Anterior cingulate cortex (tissue), 58 donors: ENCODE measurements at regions not wholly inside any gene's neighbourhood (a gene's known extent, or its start where the extent isn't known, plus 50 kb on each side); places are given as distances from the start of the nearest gene placed in this dataset.
"Not testable (repeated sequence)": the region's sequence is repeated elsewhere in the genome, so short reads cannot be mapped to it uniquely, and the experiment has no call there.

Experiments
- DNase-seq, 58 donors: peaks; one replicate each; lab custom pipeline; 2025; lab: John Stamatoyannopoulos, UW

- DNase-seq, result no peak
Measured at GRCh38 chr13:109947006-109947405, 160.6 kb upstream of the IRS2 start.

DNA sequence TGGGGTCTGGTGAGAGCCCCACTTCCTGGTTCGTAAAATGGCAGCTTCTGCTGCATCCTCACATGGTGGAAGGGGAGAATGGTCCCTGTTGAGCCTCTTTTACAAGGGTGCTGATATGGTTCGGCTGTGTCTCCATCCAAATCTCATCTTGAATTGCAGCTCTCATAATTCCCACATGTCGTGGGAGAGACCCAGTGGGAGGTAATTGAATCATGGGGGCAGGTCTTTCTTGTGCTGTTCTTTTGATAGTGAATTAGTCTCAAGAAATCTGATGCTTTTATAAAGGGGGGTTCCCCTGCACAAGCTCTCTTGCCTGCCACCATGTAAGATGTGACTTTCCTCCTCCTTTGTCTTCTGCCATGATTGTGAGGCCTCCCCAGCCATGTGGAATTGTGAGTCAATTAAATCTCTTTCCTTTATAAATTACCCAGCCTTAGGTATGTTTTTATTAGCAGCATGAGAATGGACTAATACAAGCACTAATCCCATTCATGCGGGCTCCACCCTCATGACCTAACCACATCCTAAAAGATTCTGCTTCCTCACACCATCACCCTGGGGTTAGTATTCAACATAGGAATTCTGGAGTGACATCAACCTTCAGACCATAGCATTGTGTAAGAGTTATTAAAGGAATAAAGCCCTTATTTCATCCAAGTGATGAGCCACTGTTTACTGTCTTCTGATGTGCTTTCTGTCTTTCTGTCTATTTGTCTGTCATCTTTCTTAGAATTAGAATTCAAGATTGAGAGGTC lies 159.0 kb upstream of the IRS2 start:
- no peak for DNase-seq

DNA sequence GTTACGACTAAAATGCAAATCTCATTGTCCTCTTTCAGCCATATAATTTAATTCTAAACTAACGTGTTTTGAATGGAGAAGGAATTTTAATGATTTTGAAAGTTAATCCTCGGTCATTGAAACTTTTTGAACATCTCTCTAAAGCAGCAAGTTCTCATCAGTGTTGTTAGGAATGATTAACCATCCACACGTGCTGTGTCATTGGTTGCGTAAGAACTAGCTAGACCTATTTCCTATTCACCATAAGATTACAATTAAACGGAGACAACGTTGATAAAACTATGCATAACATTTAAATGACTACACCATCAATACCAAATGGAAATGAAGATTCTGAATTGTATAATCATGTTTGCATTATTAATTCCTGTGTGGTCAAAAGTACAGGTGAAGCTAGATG lies 155.6 kb upstream of the IRS2 start:
- DNase-seq, result no peak

- no peak for DNase-seq
Measured at GRCh38 chr13:109941221-109941620, 154.8 kb upstream of the IRS2 start.

GRCh38 chr13:109940637-109941036 lies 154.3 kb upstream of the IRS2 start:
- DNase-seq, result no peak

DNA sequence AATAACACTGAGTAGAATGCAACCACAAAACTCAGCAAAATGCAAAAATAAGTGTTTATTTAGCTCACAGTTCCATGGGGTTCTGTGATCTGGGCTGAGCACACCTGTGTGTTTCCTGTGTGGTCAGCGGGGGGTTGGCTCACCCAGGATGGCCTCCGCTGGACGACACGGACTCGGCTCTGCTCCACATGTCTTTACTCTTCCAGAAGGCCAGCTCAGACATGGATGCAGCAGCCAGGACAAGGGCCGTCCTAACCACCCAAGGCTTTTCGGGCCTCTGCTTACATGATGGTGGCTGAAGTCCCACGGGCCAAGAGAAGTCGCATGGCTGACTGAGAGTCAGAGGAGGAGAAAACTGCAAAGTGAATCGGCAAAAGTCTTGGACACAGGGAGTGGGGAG lies 153.5 kb upstream of the IRS2 start:
- DNase-seq, result no peak

DNA sequence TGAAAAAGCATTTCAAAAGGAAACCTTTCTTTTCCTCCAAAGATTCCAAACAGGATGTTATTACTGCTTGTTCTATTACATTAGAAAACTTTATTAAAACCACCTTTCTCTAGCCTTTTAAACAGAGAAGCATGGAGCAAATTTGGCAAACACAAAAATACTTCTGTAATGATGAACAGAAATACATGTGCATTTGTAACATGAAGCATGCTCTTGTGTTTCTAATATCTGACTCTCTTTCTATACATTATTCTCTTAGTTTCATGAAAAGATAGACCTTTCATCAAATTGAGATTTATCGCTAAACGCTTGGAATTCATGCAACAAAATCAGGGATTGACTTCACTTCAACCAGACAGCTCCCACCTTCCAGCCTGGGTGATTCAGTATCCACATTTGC lies 152.8 kb upstream of the IRS2 start:
- DNase-seq, result no peak

DNA sequence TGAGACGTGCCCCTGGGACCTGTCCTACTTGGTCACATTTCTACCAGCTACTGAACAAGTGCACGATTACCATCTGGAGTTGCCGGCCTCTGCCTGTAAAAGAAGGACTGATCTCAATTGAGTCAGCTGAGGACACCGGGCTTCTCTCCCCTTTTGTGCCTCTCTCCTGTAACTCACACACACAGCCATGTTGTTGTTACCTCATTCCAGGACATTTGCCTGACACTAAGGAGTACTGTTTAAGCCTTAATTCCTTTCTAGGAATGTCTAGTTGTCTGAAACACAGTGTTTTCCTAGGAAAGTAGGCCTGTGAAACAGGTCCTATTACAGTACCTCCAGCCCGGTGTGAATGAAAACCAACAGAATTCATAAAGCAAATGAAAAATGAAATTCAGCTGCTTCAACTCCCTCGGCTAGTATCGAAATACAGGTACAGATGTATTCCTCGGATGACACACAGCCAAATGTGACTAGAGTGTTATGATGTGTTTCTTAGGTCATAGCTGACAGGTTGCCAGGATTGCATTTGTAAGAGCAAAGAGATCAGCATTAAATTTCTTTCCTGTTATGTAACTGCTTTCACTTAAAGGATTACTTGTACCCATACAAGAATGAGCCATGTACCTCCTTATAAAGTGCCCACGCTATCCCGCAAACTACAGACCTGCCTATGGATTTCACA lies 152.0 kb upstream of the IRS2 start:
- no peak for DNase-seq

- not testable (repeated sequence) for DNase-seq
Measured at GRCh38 chr13:109934520-109934919, 148.1 kb upstream of the IRS2 start.

- DNase-seq, result no peak
Measured at GRCh38 chr13:109933476-109933875, 147.1 kb upstream of the IRS2 start.

DNA sequence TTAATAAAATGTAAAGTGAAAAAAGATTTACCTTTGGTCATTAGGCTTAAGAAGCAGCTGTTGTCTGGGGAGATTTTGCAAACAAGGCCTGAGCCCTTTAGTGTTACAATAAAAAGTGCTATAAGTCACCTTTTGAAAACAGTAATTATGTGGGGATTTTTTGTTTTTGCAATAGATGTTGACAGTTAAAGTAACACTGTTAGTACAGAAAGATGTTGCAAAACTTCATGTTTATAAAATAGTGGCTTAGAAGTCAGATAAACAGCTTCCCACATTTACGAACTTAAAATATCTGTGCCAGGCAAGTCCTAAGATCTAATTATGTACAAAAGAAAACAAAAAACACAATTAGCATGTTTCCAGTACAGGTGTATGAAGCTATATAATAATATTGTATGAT lies 138.0 kb upstream of the IRS2 start:
- no peak for DNase-seq

DNA sequence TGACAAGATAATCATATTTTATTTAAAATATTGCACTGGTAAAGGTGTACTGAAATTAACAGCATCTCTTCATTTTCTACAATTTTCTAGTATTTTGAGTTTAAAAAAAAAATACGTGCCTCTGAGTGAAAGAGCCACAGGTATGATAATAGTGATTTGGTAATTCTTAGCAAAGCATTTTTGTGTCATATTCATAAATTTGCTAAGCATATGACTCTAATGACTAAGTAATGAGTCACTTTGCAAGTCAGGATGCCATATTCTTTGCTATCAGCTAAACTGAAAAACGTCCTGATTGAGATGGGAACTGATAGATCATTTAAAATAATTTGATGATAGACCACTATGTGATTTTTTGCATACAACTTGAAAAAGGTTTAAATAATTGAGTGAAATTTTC lies 136.1 kb upstream of the IRS2 start:
- DNase-seq, result no peak

DNA sequence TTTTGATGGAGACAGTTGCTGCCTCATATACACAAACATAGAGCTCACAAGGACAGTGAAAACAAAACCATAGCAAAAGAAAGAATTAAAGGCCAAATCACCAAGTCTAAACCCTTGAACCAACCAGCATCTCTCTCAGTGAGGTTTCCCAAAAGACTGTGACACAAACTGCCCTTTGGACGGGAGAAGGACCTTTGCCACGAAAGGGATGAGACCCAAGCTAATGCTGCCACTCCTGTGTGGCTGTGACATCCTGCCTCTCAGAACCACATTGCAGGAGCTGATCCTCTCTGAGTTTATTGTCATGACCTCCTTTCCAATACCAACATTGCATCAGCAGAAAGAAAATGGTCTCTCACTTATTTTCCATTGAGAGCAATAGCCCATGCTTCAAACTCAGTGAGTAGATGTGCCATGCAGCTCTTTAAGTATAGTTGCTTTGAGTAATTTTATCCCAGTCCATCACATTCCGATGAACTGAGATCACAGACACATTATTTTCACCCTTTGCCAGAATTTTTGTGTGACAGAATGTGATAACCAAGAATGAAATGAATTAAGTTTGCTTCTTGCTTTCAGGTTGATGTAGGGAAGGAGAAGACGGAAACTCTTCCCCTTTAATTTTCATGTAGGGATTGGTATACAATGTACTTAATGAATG lies 133.5 kb upstream of the IRS2 start:
- DNase-seq, result no peak

DNA sequence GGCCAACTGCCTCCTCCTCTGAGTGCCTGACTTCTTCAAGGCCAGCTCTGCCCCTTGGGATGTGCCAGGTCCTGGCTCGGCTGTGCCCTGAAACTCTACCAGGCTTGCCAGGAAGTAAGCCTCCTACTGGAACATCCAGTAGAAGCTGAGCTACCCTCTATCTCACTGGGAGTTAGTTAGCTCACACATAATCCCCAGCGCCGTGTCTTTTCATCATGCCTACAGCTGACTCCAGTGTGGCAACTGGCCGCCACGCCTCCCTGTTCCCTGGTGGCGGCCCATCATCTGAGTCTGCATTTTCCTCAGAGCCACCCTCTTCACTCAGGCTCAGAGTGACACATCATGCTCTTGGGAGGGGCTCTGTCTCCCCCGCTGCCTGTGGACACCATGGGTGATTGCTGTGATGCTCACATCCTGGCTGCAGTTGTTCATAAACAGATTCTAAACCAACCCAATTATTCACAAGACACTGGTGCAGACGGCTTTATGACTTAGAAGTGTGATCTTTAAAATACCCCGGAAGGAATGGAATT lies 131.9 kb upstream of the IRS2 start:
- DNase-seq, result peak in 20 of 58 donors; percentile 1 to 64 (median 12)

GRCh38 chr13:109917422-109917821 lies 131.0 kb upstream of the IRS2 start:
- no peak for DNase-seq

DNA sequence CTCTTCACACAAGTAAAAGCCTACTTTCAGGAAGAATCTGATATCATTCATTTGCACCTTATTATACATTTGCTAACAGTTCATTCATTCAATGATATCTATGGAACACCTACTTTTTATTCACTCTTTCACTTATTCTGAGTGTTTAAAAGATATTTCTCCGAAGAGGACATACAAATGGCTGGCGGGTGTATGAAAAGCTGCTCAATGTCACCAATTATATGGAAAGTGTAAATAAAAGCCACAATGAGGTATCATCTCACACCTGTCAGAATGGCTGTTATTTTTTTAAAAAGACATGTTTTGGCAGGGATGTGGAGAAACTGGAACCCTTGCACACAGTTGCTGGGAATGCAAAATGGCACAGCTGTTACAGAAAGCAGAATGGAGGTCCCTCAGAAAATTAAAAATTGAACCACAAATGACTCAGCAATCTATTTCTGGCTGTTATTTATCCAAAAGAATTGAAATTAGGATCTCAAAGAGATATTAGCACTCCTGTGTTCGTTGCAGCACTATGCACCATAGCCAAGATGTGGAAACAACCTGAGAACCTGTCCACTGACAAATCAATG lies 127.6 kb upstream of the IRS2 start:
- no peak for DNase-seq

DNA sequence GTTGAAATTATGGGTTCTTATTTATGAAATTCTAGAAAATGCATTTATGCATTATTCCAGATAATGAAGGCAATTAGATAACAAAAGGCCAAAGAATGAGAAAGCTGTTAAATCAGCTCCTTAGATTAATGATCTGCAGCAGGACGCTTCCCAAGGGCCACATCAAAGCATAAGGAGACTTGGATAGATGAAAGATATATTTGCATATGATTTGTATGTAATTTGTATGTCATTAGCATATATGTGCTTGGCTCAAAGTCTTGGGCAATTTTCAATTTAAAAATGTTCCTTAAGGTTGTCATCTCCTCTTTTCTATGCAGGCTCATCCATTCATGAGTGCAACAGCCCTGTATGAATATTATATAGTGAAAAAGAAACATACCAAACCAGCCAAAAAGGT lies 126.8 kb upstream of the IRS2 start:
- DNase-seq, result no peak

DNA sequence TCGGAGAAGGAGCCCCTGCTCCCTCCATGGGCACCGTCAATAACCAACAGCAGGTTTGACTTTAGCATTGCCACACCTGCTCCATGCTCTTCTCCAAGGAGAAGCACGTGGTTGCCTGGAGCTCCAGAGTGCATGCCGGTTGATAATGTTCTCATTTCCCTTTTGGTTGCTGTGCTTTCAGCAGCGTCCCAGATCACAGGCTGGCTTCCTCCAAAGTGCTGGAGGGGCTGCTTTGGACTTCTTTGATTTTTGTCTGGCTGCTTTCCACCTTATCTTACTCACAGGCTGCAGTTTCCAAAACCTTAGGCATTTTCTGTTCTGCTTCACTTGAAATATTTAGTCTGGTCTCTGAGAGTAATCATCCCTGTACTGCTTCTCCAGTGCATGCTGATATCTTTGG lies 123.8 kb upstream of the IRS2 start:
- DNase-seq, result no peak

GRCh38 chr13:109906976-109907375 lies 120.6 kb upstream of the IRS2 start:
- no peak for DNase-seq

GRCh38 chr13:109904218-109904617 lies 117.8 kb upstream of the IRS2 start:
- no peak for DNase-seq

DNA sequence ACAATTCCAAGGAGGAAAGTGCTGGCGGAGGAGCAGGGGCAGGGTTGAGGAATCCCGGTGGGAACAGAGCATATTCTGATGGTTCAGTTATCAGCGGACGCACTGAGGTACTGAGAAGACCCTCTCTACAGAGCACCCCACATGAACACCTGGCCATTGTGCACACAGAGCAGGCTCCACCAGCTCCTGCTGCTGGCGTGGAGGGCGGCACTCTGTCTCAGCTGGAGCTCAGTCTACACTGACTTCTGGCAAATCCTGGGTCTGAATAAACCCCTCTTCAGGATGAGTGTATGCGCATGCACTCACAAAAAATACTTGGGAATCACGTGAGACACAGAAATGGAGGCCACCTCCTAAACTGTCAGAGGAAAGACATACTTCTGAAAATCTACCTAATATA lies 114.4 kb upstream of the IRS2 start:
- DNase-seq, result no peak
